PFSK-1 (cell line): ENCODE measurements at regions not wholly inside any gene's neighbourhood (a gene's known extent, or its start where the extent isn't known, plus 50 kb on each side); places are given as distances from the start of the nearest gene placed in this dataset.

ENCODE experiments used
- POLR2AphosphoS5 ChIP-seq: IDR thresholded peaks from 2 replicates; pipeline ENCODE4 v1.6.1; 2012; ENCODE audit warnings: low read depth, mild to moderate bottlenecking, control low read depth, low read length, moderate library complexity
- SIN3A ChIP-seq: IDR thresholded peaks from 2 replicates; pipeline ENCODE4 v1.6.1; 2012; ENCODE audit warnings: mild to moderate bottlenecking, low read length, moderate library complexity, borderline replicate concordance; ENCODE audit not compliant: insufficient read depth
- TAF1 ChIP-seq: IDR thresholded peaks from 2 replicates; pipeline ENCODE4 v1.6.1; 2012; ENCODE audit warnings: low read length, control low read depth, borderline replicate concordance; ENCODE audit not compliant: insufficient read depth
- TF ChIP-seq, protein P1 (sequence below), 2 experiments: IDR thresholded peaks; 2 replicates each; pipeline versions ENCODE4 v1.6.1 to v1.8.0; 2011 to 2012; ENCODE audit warnings: low read depth in 2 of 2, low read length in 2 of 2, control low read depth in 1 of 2, inconsistent platforms in 1 of 2, mild to moderate bottlenecking in 1 of 2, moderate library complexity in 1 of 2; ENCODE audit not compliant: insufficient read depth in 1 of 2

DNA sequence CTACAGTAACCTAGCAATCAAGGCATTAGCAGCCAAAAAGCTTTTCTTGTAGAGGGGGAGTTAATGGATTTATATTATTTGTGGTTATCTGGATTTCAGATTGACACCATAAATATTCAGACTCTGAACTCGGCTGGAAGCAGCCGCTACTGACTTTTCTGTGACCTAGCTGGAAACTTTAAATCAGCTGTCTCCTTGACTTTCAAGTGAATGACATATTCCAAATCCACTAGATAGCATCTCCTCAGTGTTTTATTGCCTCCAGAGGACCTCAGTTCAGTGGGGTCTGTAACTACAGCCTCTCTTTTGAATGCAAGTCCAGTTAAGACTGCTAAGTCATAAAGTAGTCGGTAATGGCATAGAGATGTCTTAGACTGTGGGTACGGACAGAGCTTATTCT, 448.5 kb downstream of the NUF2 start:
- TF ChIP-seq, protein P1, sequence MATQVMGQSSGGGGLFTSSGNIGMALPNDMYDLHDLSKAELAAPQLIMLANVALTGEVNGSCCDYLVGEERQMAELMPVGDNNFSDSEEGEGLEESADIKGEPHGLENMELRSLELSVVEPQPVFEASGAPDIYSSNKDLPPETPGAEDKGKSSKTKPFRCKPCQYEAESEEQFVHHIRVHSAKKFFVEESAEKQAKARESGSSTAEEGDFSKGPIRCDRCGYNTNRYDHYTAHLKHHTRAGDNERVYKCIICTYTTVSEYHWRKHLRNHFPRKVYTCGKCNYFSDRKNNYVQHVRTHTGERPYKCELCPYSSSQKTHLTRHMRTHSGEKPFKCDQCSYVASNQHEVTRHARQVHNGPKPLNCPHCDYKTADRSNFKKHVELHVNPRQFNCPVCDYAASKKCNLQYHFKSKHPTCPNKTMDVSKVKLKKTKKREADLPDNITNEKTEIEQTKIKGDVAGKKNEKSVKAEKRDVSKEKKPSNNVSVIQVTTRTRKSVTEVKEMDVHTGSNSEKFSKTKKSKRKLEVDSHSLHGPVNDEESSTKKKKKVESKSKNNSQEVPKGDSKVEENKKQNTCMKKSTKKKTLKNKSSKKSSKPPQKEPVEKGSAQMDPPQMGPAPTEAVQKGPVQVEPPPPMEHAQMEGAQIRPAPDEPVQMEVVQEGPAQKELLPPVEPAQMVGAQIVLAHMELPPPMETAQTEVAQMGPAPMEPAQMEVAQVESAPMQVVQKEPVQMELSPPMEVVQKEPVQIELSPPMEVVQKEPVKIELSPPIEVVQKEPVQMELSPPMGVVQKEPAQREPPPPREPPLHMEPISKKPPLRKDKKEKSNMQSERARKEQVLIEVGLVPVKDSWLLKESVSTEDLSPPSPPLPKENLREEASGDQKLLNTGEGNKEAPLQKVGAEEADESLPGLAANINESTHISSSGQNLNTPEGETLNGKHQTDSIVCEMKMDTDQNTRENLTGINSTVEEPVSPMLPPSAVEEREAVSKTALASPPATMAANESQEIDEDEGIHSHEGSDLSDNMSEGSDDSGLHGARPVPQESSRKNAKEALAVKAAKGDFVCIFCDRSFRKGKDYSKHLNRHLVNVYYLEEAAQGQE (IDR thresholded peaks at IDR 0.05; ENCODE audit: insufficient read depth in 1 of 2, low read depth in 2 of 2, low read length in 2 of 2), result no peak
- TF ChIP-seq POLR2AphosphoS5 (no peak), TAF1 (no peak), SIN3A (no peak)
